GM20431 (cell line): ENCODE measurements at regions not wholly inside any gene's neighbourhood (a gene's known extent, or its start where the extent isn't known, plus 50 kb on each side); places are given as distances from the start of the nearest gene placed in this dataset.
"Not testable (repeated sequence)": the region's sequence is repeated elsewhere in the genome, so short reads cannot be mapped to it uniquely, and the experiment has no call there.

Experiments
- in situ Hi-C: fragments of 300-500 bp; cut with MseI, MboI; formaldehyde crosslinking; loops from one replicate; pipeline ENCODE4 v1.15.0; 2020; ENCODE audit warnings: low sequenced_read_pairs; ENCODE audit not compliant: unreplicated experiment

- in situ Hi-C loops, result no loop called here
Observed at GRCh38 chr4:29320947-29321620, 1399.1 kb upstream of the PCDH7 start.

- in situ Hi-C loops, result no loop called here
Observed at GRCh38 chr4:29326004-29326403, 1394.2 kb upstream of the PCDH7 start.

DNA sequence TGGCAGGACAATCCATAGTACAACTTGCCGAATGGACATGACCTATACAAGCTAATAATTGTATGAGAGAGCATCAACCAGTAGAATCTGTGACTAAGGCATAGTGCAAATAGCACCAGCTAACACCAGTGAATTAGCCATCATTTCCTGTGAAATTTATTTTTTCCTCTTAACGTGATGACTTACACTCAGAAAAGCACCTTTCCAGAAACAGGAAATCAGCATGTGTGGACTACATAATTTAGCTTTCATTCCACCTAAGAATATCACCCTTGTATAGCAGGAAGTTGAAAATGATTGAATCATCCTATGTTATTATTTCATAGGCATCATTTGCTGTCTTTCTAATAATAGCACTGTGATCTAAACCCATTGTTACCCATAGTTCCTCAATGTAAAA is 1393.4 kb upstream of the PCDH7 start:
- in situ Hi-C loops, result no loop called here

- in situ Hi-C loops, result no loop called here
Observed at GRCh38 chr4:29336861-29337260, 1383.3 kb upstream of the PCDH7 start.

DNA sequence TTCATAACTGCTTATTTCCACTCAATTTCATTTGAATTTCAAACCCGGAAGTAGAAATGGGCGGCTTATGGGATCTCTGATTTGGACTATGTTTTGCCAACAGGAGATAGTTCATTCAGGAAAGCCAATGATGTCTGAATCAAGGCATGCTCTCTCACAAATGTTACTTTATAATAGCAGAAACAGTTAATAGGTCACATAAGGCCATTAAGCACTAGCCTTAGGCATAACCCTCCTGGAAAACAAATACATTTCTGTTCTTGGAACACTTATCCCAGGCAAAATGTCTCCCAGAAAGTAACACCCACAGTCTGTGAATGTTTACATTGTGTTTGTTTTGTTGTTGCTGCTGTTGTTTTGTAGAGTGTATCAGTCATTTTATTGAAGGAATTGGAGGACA is 1347.2 kb upstream of the PCDH7 start:
- in situ Hi-C loops, result no loop called here

- in situ Hi-C loops, result no loop called here
Observed at GRCh38 chr4:29375716-29376115, 1344.5 kb upstream of the PCDH7 start.

- in situ Hi-C loops, result not testable (repeated sequence)
Observed at GRCh38 chr4:29378237-29378636, 1341.9 kb upstream of the PCDH7 start.

DNA sequence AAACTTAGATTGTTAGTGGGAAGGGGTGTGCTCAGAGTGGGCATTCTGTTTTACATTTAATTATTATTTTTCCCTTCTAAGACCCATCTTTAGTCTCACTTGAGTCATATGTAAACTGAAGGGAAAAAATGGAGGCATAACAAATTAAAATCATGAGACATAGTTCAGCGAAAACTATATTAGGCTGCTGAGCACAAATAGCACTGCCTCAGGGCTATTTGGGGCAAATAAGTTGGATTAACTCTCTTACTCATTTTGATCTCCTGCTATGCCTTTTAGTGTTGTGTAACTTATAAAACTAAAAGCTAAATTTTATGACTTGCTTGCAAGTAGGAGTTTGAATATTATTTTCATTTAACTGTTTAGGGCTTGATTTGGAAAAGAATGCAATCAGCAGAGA is 1329.2 kb upstream of the PCDH7 start:
- in situ Hi-C loops, result no loop called here

DNA sequence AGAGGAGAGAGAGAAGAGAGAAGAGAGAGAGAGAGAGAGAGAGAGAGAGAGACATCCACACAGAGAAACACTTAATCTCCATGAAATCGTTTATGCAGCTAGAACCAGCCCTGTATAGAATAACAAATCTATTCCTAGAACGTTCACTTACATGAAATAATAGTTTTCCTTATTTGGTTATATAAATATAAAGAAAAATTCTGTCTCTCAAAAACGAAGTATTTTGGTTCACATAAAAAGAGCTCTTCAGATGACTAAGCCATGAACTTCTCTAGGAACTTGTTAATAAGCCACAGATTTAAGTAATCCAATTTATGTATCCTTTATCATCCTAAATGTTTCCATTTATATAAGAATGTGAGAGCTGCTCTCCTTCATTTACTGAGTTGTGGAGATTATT is 1315.1 kb upstream of the PCDH7 start:
- in situ Hi-C loops, result no loop called here

GRCh38 chr4:29415771-29416170 is 1304.4 kb upstream of the PCDH7 start:
- in situ Hi-C loops, result no loop called here

GRCh38 chr4:29423836-29424721 is 1296.1 kb upstream of the PCDH7 start:
- in situ Hi-C loops, result no loop called here

DNA sequence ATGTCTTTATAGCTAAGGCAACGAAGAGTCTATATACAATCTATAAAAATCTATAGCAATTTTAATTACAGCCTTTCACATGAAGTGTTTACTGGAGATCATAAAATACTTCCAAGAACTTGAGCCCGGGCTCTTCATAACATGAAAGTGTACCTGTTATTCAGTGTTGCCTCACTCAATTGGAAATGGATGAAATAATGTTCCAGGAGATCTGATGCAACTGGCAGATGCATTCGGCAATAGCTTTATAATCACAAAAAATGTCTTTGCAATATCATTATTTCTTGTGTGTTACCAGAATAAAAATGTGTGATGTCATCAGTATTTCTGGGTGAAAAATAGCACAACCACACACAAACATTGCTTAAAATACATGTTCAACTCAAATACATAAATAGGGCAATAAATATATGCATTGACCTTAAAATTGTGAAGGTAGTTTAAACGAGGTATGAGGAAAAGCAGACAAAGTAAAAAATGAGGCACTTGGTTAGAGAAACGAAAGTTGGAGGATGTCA is 1266.8 kb upstream of the PCDH7 start:
- in situ Hi-C loops, result no loop called here

DNA sequence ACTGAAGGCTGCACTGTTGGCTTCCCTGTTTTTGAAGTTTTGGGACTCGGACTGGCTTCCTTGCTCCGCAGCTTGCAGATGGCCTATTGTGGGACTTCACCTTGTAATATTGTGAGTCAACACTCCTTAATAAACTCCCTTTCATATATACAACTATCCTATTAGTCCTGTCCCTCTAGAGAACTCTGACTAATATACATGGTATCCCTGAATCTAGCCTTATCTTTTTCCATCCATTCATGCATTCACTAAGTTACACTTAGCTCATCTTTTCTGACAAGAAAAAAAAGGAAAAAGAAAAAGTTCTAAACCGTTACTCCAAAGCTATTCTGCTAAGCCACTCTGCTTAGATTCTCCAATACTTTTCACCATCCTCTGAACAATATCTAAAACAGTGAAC is 1260.2 kb upstream of the PCDH7 start:
- in situ Hi-C loops, result no loop called here

- in situ Hi-C loops, result no loop called here
Observed at GRCh38 chr4:29467044-29467717, 1253.0 kb upstream of the PCDH7 start.
